Loucy (cell line): ENCODE measurements at regions not wholly inside any gene's neighbourhood (a gene's known extent, or its start where the extent isn't known, plus 50 kb on each side); places are given as distances from the start of the nearest gene placed in this dataset.

ENCODE experiments used
- CTCF ChIP-seq: fragments of 200-600 bp; sonication (generic); conservative IDR thresholded peaks from 2 replicates; pipeline ENCODE4 v1.5.1; 2014; ENCODE audit warnings: mild to moderate bottlenecking, antibody characterized with exemption, low read length
- EZH2phosphoT487 ChIP-seq: fragments of 200-600 bp; IDR thresholded peaks from 2 replicates; pipeline ENCODE4 v1.6.1; 2018; ENCODE audit warnings: antibody characterized with exemption, mild to moderate bottlenecking, moderate library complexity, borderline replicate concordance

- no peak for TF ChIP-seq CTCF
- no peak for TF ChIP-seq EZH2phosphoT487
These were observed 143.6 kb upstream of the IRX5 start for GRCh38 chr16:54787045-54787444.
